H9 (cell line): ENCODE measurements at regions not wholly inside any gene's neighbourhood (a gene's known extent, or its start where the extent isn't known, plus 50 kb on each side); places are given as distances from the start of the nearest gene placed in this dataset.

ENCODE experiments used
- DNase-seq: peaks from one replicate; pipeline ENCODE4 v3.0.0-alpha.2; 2017
- H2AFZ ChIP-seq: one replicate; pipeline ENCODE4 v1.6.1; 2013; ENCODE audit warnings: mild to moderate bottlenecking, low read length, control low read depth, moderate library complexity
- H2AK5ac ChIP-seq: 2 replicates; pipeline ENCODE4 v1.6.1; 2013; ENCODE audit warnings: low read length, control low read depth, mixed read lengths; ENCODE audit not compliant: insufficient read length
- H2BK120ac ChIP-seq: one replicate; pipeline ENCODE4 v1.6.1; 2013; ENCODE audit warnings: low read depth, mild to moderate bottlenecking, low read length, control low read depth, inconsistent platforms; ENCODE audit not compliant: poor library complexity, severe bottlenecking
- H2BK12ac ChIP-seq: 2 replicates; pipeline ENCODE4 v1.6.1; 2013; ENCODE audit warnings: low read length, control low read depth, mixed read lengths, low read depth; ENCODE audit not compliant: insufficient read length
- H2BK15ac ChIP-seq: 2 replicates; pipeline ENCODE4 v1.6.1; 2013; ENCODE audit warnings: low read depth, low read length, control low read depth
- H2BK20ac ChIP-seq: one replicate; pipeline ENCODE4 v1.6.1; 2013; ENCODE audit warnings: low read depth, mild to moderate bottlenecking, low read length, control low read depth, inconsistent platforms; ENCODE audit not compliant: poor library complexity, severe bottlenecking
- H2BK5ac ChIP-seq: 2 replicates; pipeline ENCODE4 v1.6.1; 2013; ENCODE audit warnings: low read length, control low read depth, mixed read lengths; ENCODE audit not compliant: insufficient read length
- H3K14ac ChIP-seq: 2 replicates; pipeline ENCODE4 v1.6.1; 2013; ENCODE audit warnings: low read length, control low read depth; ENCODE audit not compliant: insufficient read depth
- H3K18ac ChIP-seq: 2 replicates; pipeline ENCODE4 v1.6.1; 2013; ENCODE audit warnings: low read depth, mild to moderate bottlenecking, mixed read lengths, low read length, control low read depth; ENCODE audit not compliant: insufficient read length
- H3K23ac ChIP-seq: 2 replicates; pipeline ENCODE4 v1.6.1; 2013; ENCODE audit warnings: low read length, control low read depth, mixed read lengths, low read depth; ENCODE audit not compliant: insufficient read length
- H3K23me2 ChIP-seq: 2 replicates; pipeline ENCODE4 v1.6.1; 2013; ENCODE audit warnings: low read depth, mild to moderate bottlenecking, mixed read lengths, low read length, control low read depth; ENCODE audit not compliant: insufficient read length, poor library complexity, severe bottlenecking
- H3K27ac ChIP-seq: 2 replicates; pipeline ENCODE4 v1.5.1; 2013; ENCODE audit warnings: low read length, control low read depth, mixed read lengths, low read depth; ENCODE audit not compliant: insufficient read length
- H3K27me3 ChIP-seq: 2 replicates; pipeline ENCODE4 v1.6.1; 2013; ENCODE audit warnings: low read length, control low read depth, inconsistent platforms; ENCODE audit not compliant: insufficient read depth
- H3K4ac ChIP-seq: 2 replicates; pipeline ENCODE4 v1.6.1; 2013; ENCODE audit warnings: low read depth, mild to moderate bottlenecking, control low read depth, inconsistent platforms, low read length, moderate library complexity
- H3K4me1 ChIP-seq: 2 replicates; pipeline ENCODE4 v1.6.1; 2013; ENCODE audit warnings: low read length, control low read depth, inconsistent platforms; ENCODE audit not compliant: insufficient read depth
- H3K4me2 ChIP-seq: 2 replicates; pipeline ENCODE4 v1.6.1; 2013; ENCODE audit warnings: low read length, control low read depth, mixed read lengths; ENCODE audit not compliant: insufficient read length, insufficient read depth
- H3K56ac ChIP-seq: 2 replicates; pipeline ENCODE4 v1.6.1; 2013; ENCODE audit warnings: low read depth, mild to moderate bottlenecking, mixed read lengths, low read length, control low read depth; ENCODE audit not compliant: insufficient read length
- H3K79me1 ChIP-seq: 2 replicates; pipeline ENCODE4 v1.6.1; 2013; ENCODE audit warnings: low read depth, mild to moderate bottlenecking, moderate library complexity, low read length, control low read depth, inconsistent platforms; ENCODE audit not compliant: insufficient read depth, poor library complexity, severe bottlenecking
- H3K79me2 ChIP-seq: 2 replicates; pipeline ENCODE4 v1.6.1; 2013; ENCODE audit warnings: low read length, control low read depth, inconsistent platforms; ENCODE audit not compliant: insufficient read depth
- H3K9ac ChIP-seq: 2 replicates; pipeline ENCODE4 v1.6.1; 2013; ENCODE audit warnings: low read length, control low read depth, mixed read lengths; ENCODE audit not compliant: insufficient read length; ENCODE audit errors: extremely low read depth
- H3K9me3 ChIP-seq: one replicate; pipeline ENCODE4 v1.6.1; 2013; ENCODE audit warnings: low read depth, low read length, inconsistent platforms; ENCODE audit not compliant: control insufficient read depth
- H3T11ph ChIP-seq: one replicate; pipeline ENCODE4 v1.6.1; 2013; ENCODE audit warnings: mild to moderate bottlenecking, low read length, control low read depth, inconsistent platforms
- H4K20me1 ChIP-seq: one replicate; pipeline ENCODE4 v1.6.1; 2013; ENCODE audit not compliant: control insufficient read depth, insufficient read length, insufficient read depth
- H4K5ac ChIP-seq: 2 replicates; pipeline ENCODE4 v1.6.1; 2013; ENCODE audit warnings: low read depth, mild to moderate bottlenecking, mixed read lengths, low read length, control low read depth; ENCODE audit not compliant: insufficient read length
- H4K8ac ChIP-seq: replicated peaks from 2 replicates; pipeline ENCODE4 v1.6.1; 2013; ENCODE audit warnings: low read length, control low read depth, mixed read lengths, low read depth; ENCODE audit not compliant: insufficient read length
- H4K91ac ChIP-seq: 2 replicates; pipeline ENCODE4 v1.6.1; 2013; ENCODE audit warnings: low read depth, mild to moderate bottlenecking, moderate library complexity, mixed read lengths, low read length, control low read depth; ENCODE audit not compliant: insufficient read length
- H3K27ac Mint-ChIP-seq, 3 experiments: 2 replicates in 2 of 3; 3 replicates in 1 of 3; pipeline ENCODE4 v1.8.0; 2020 to 2021; ENCODE audit warnings: mixed read lengths in 3 of 3, mild to moderate bottlenecking in 1 of 3, moderate library complexity in 1 of 3
- H3K27me3 Mint-ChIP-seq: 2 replicates; pipeline ENCODE4 v1.8.0; 2021; ENCODE audit warnings: low read depth, mild to moderate bottlenecking, moderate library complexity, mixed read lengths
- H3K36me3 Mint-ChIP-seq, 3 experiments: 2 replicates in 2 of 3; 3 replicates in 1 of 3; pipeline ENCODE4 v1.8.0; 2020 to 2021; ENCODE audit warnings: low read depth in 3 of 3, mixed read lengths in 3 of 3; ENCODE audit not compliant: insufficient read depth in 1 of 3
- H3K4me1 Mint-ChIP-seq, 2 experiments: 2 replicates each; pipeline ENCODE4 v1.8.0; 2020; ENCODE audit warnings: mixed read lengths in 2 of 2
- H3K4me3 Mint-ChIP-seq, 2 experiments: 2 replicates in 1 of 2; 3 replicates in 1 of 2; pipeline ENCODE4 v1.8.0; 2020 to 2021; ENCODE audit warnings: mild to moderate bottlenecking in 2 of 2, mixed read lengths in 2 of 2, moderate library complexity in 1 of 2
- H3K9me3 Mint-ChIP-seq, 2 experiments: 2 replicates in 1 of 2; 3 replicates in 1 of 2; pipeline ENCODE4 v1.8.0; 2020; ENCODE audit warnings: mild to moderate bottlenecking in 2 of 2, mixed read lengths in 2 of 2, moderate library complexity in 1 of 2
- WGBS: extraction: QIAGEN DNeasy Blood & Tissue Kit; methylation state at CpG from one replicate; pipeline ENCODE4 v1.1.7; 2013; ENCODE audit warnings: missing lambda C conversion rate, low lambda C conversion rate, mixed read lengths; ENCODE audit not compliant: insufficient read length; ENCODE audit errors: extremely low coverage; 5-methylcytosine and 5-hydroxymethylcytosine counted together
- TF ChIP-seq, protein P1 (sequence below): fragments of 200-600 bp; sonication (generic); conservative IDR thresholded peaks from 3 replicates; pipeline ENCODE4 v1.8.0; 2021; ENCODE audit warnings: antibody characterized with exemption, mild to moderate bottlenecking

DNA sequence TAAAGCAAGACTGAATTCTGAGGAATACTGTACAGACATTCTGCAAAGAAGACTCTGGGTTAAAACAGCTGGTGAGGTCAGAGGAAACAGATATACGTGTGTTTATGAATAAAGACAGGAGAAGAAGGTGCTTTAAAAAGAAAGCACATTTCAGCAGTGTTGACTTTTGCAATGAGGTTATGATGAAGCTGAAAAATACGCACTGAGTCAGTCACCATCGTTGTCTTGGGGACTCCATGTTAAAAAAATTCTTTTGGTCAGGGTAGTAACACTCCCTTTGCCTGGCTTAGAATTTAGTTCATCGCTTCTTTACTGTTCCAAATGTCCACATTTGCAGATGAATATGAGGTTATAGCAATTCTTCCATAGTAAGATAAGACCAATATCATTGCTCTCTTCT, 1049.0 kb downstream of the TSN start:
- no peaks in the 10 kb centered on the region for H3K23me2 ChIP-seq
- Mint-ChIP-seq H3K27me3 (no peaks in the 10 kb centered on the region), H3K4me3 (no peak overlapping the region), H3K27ac (no peak overlapping the region), H3K9me3 (peaks cover 3 to 12% of the 10 kb centered on the region in 2 experiments; a peak in 3 of 5 replicates), H3K36me3 (peaks cover 3 to 16% (median 5%) of the 10 kb centered on the region in 3 experiments; a peak in 4 of 7 replicates), H3K4me1 (no peaks in the 10 kb centered on the region)
- H2BK15ac ChIP-seq: no peak overlapping the region
- DNase-seq: no peak
- H3K9me3 ChIP-seq: no peaks in the 10 kb centered on the region
- H2BK120ac ChIP-seq: no peak overlapping the region
- H4K8ac ChIP-seq: no peak overlapping the region
- no peak overlapping the region for H2BK20ac ChIP-seq
- H4K5ac ChIP-seq: no peak overlapping the region
- no peak overlapping the region for H3T11ph ChIP-seq
- H3K23ac ChIP-seq: no peak overlapping the region
- TF ChIP-seq, protein P1, sequence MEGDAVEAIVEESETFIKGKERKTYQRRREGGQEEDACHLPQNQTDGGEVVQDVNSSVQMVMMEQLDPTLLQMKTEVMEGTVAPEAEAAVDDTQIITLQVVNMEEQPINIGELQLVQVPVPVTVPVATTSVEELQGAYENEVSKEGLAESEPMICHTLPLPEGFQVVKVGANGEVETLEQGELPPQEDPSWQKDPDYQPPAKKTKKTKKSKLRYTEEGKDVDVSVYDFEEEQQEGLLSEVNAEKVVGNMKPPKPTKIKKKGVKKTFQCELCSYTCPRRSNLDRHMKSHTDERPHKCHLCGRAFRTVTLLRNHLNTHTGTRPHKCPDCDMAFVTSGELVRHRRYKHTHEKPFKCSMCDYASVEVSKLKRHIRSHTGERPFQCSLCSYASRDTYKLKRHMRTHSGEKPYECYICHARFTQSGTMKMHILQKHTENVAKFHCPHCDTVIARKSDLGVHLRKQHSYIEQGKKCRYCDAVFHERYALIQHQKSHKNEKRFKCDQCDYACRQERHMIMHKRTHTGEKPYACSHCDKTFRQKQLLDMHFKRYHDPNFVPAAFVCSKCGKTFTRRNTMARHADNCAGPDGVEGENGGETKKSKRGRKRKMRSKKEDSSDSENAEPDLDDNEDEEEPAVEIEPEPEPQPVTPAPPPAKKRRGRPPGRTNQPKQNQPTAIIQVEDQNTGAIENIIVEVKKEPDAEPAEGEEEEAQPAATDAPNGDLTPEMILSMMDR: no peak
- H2BK12ac ChIP-seq: no peak overlapping the region
- no peak overlapping the region for H2BK5ac ChIP-seq
- H4K20me1 ChIP-seq: no peaks in the 10 kb centered on the region
- H3K4me2 ChIP-seq: no peak overlapping the region
- no peaks in the 10 kb centered on the region for H3K4me1 ChIP-seq
- H3K56ac ChIP-seq: no peak overlapping the region
- H3K27me3 ChIP-seq: no peaks in the 10 kb centered on the region
- no peak overlapping the region for H2AK5ac ChIP-seq
- no peak overlapping the region for H3K9ac ChIP-seq
- H3K79me2 ChIP-seq: no peaks in the 10 kb centered on the region
- H3K79me1 ChIP-seq: no peaks in the 10 kb centered on the region
- WGBS: no CpG with 5 or more reads among the region's 4 CpGs
- no peak overlapping the region for H3K27ac ChIP-seq
- no peak overlapping the region for H4K91ac ChIP-seq
- no peak overlapping the region for H3K4ac ChIP-seq
- H2AFZ ChIP-seq: no peak overlapping the region
- H3K18ac ChIP-seq: no peak overlapping the region
- no peak overlapping the region for H3K14ac ChIP-seq
